K562 (cell line): ENCODE measurements at regions not wholly inside any gene's neighbourhood (a gene's known extent, or its start where the extent isn't known, plus 50 kb on each side); places are given as distances from the start of the nearest gene placed in this dataset.

Source experiments
- ATAC-seq: fragments of 200-7000 bp; cut with Tn5 transposase; 3 replicates; pipeline ENCODE4 v1.9.1; 2020; ENCODE audit warnings: moderate library complexity
- BruUV-seq: library from RNA; stranded (reverse); fragments of 400-500 nt; replicated peaks from 2 replicates; lab custom pipeline; 2021; lab: Mats Ljungman, UMichigan
- CTCF ChIA-PET: fragments of 300-600 bp; formaldehyde crosslinking; extraction: SDS; loops from one replicate; lab custom pipeline; 2021; ENCODE audit warnings: low intra/inter-chr PET ratio; lab: Yijun Ruan, JAX
- POLR2A ChIA-PET: fragments of 300-600, 350-650 bp; sonication (Branson Sonifier 250); formaldehyde crosslinking; extraction: SDS; loops from one replicate; lab custom pipeline; 2021; ENCODE audit warnings: antibody characterized with exemption, inconsistent platforms; lab: Yijun Ruan, JAX
- DNase-seq, 4 experiments: peaks; one replicate each; pipeline versions ENCODE4 v3.0.0 to v3.0.0-alpha.2; 2011 to 2018; ENCODE audit warnings: low spot score in 3 of 4, mixed read lengths in 3 of 4; ENCODE audit errors: extremely low read depth in 1 of 4
- FAIRE-seq: peaks from 2 replicates; lab custom pipeline; 2011; peaks lifted over from hg19 to GRCh38; lab: Jason Lieb, UNC
- H2AFZ ChIP-seq: 2 replicates; pipeline ENCODE4 v1.6.0; 2011; ENCODE audit warnings: low read depth, low read length, control low read depth, inconsistent platforms
- H3K27ac ChIP-seq: fragments of 200-600 bp; 3 replicates; pipeline ENCODE4 v1.8.0; 2011; ENCODE audit warnings: low read depth, mild to moderate bottlenecking, control low read depth, inconsistent platforms, low read length, moderate library complexity, mixed read lengths; ENCODE audit errors: extremely low read depth
- H3K27me3 ChIP-seq, 2 experiments: fragments of 300-600 bp in 1 of 2; 2 replicates in 1 of 2; 3 replicates in 1 of 2; pipeline versions ENCODE4 v1.6.0 to v1.8.0; 2011; ENCODE audit warnings: inconsistent platforms in 2 of 2, low read length in 2 of 2, mild to moderate bottlenecking in 1 of 2, mixed read lengths in 1 of 2, moderate library complexity in 1 of 2; ENCODE audit not compliant: control insufficient read depth in 2 of 2, insufficient read depth in 2 of 2
- H3K36me3 ChIP-seq: fragments of 300-600 bp; 3 replicates; pipeline ENCODE4 v1.8.0; 2011; ENCODE audit warnings: mild to moderate bottlenecking, low read length, inconsistent platforms; ENCODE audit not compliant: control insufficient read depth, insufficient read depth
- H3K4me1 ChIP-seq, 2 experiments: fragments of 200-600 bp in 1 of 2; replicated peaks in 1 of 2; 2 replicates in 1 of 2; 3 replicates in 1 of 2; pipeline versions ENCODE4 v1.5.1 to v1.8.0; 2011; ENCODE audit warnings: inconsistent platforms in 2 of 2, low read length in 2 of 2, mild to moderate bottlenecking in 1 of 2, mixed read lengths in 1 of 2, moderate library complexity in 1 of 2; ENCODE audit not compliant: control insufficient read depth in 2 of 2, insufficient read depth in 2 of 2
- H3K4me2 ChIP-seq: 2 replicates; pipeline ENCODE4 v1.6.1; 2011; ENCODE audit warnings: low read length, control low read depth, inconsistent platforms, mixed read lengths; ENCODE audit not compliant: insufficient read depth
- H3K4me3 ChIP-seq: fragments of 200-600 bp; sonication (generic), shearing (Covaris generic); 2 replicates; pipeline ENCODE4 v1.5.1; 2016; ENCODE audit warnings: control low read depth, inconsistent platforms
- H3K79me2 ChIP-seq: fragments of 200-600 bp; 3 replicates; pipeline ENCODE4 v1.8.0; 2011; ENCODE audit warnings: low read length, inconsistent platforms; ENCODE audit not compliant: control insufficient read depth, insufficient read depth
- H3K9ac ChIP-seq, 2 experiments: 2 replicates each; pipeline versions ENCODE4 v1.6.0 to v1.6.1; 2011; ENCODE audit warnings: low read depth in 2 of 2, low read length in 2 of 2, control low read depth in 1 of 2, inconsistent platforms in 1 of 2, mild to moderate bottlenecking in 1 of 2, mixed read lengths in 1 of 2; ENCODE audit not compliant: insufficient read depth in 1 of 2
- H3K9me1 ChIP-seq: one replicate; pipeline ENCODE4 v1.6.0; 2011; ENCODE audit warnings: inconsistent platforms, mild to moderate bottlenecking, low read length, moderate library complexity; ENCODE audit not compliant: control insufficient read depth, insufficient read depth
- H3K9me3 ChIP-seq: replicated peaks from 2 replicates; pipeline ENCODE4 v1.5.1; 2011; ENCODE audit warnings: low read depth, low read length, inconsistent platforms; ENCODE audit not compliant: control insufficient read depth, insufficient read depth
- H4K20me1 ChIP-seq: replicated peaks from 2 replicates; pipeline ENCODE4 v1.6.1; 2011; ENCODE audit warnings: low read length, inconsistent platforms, mixed read lengths; ENCODE audit not compliant: control insufficient read depth, insufficient read depth
- BHLHE40 ChIP-seq: IDR thresholded peaks from 2 replicates; pipeline ENCODE4 v1.6.1; 2011; ENCODE audit warnings: low read length, improper control_type of control experiment
- CCAR2 ChIP-seq: fragments of 200-400 bp; formaldehyde crosslinking; IDR thresholded peaks from 2 replicates; pipeline ENCODE4 v1.6.1; 2017; ENCODE audit warnings: mild to moderate bottlenecking, low read depth, low read length
- ETV5 ChIP-seq: sonication (generic); formaldehyde crosslinking; IDR thresholded peaks from 2 replicates; pipeline ENCODE4 v1.4.0; 2020; ENCODE audit warnings: low read depth, mild to moderate bottlenecking, missing genetic modification reagents
- HLTF ChIP-seq: fragments of 450-650 bp; IDR thresholded peaks from 2 replicates; pipeline ENCODE4 v1.6.1; 2016
- KDM4B ChIP-seq, 2 experiments: fragments of 450-650 bp in 1 of 2; sonication (generic) in 1 of 2; IDR thresholded peaks; 2 replicates each; pipeline ENCODE4 v1.6.1; 2016 to 2017; ENCODE audit warnings: borderline replicate concordance in 2 of 2, antibody characterized with exemption in 1 of 2, low read depth in 1 of 2, mild to moderate bottlenecking in 1 of 2
- MCM7 ChIP-seq, 2 experiments: fragments of 450-650 bp; IDR thresholded peaks; 2 replicates each; pipeline ENCODE4 v1.6.1; 2016 to 2018
- NFATC3 ChIP-seq: fragments of 450-650 bp; IDR thresholded peaks from 2 replicates; pipeline ENCODE4 v1.6.1; 2017; ENCODE audit warnings: mild to moderate bottlenecking
- NFYB ChIP-seq: IDR thresholded peaks from 2 replicates; pipeline ENCODE4 v1.6.1; 2011; ENCODE audit warnings: mild to moderate bottlenecking, moderate library complexity; ENCODE audit not compliant: insufficient read length; ENCODE audit errors: extremely low read depth
- PBX2 ChIP-seq, 2 experiments: IDR thresholded peaks in 1 of 2; conservative IDR thresholded peaks in 1 of 2; 2 replicates each; pipeline ENCODE4 v1.6.1; 2016; ENCODE audit warnings: low read depth in 2 of 2, mild to moderate bottlenecking in 1 of 2, missing compliant biosample characterization in 1 of 2, missing genetic modification characterization in 1 of 2, moderate library complexity in 1 of 2
- PREB ChIP-seq: sonication (generic); formaldehyde crosslinking; IDR thresholded peaks from 2 replicates; pipeline ENCODE4 v1.8.1; 2023; ENCODE audit warnings: mild to moderate bottlenecking, missing genetic modification reagents
- THRB ChIP-seq: fragments of 450-650 bp; formaldehyde crosslinking; conservative IDR thresholded peaks from 2 replicates; pipeline ENCODE4 v1.4.0; 2022; ENCODE audit warnings: mild to moderate bottlenecking, missing genetic modification characterization
- USF1 ChIP-seq: sonication (generic); formaldehyde crosslinking; IDR thresholded peaks from 2 replicates; pipeline ENCODE4 v1.9.0; 2022; ENCODE audit warnings: mild to moderate bottlenecking, missing genetic modification reagents
- ZNF224 ChIP-seq: sonication (generic); formaldehyde crosslinking; IDR thresholded peaks from 2 replicates; pipeline ENCODE4 v1.8.0; 2022; ENCODE audit warnings: mild to moderate bottlenecking, missing genetic modification reagents
- ZNF512 ChIP-seq: IDR thresholded peaks from 2 replicates; pipeline ENCODE4 v1.6.1; 2016; ENCODE audit warnings: missing genetic modification characterization, missing compliant biosample characterization
- ZNF583 ChIP-seq: fragments of 250-450 bp; sonication (Bioruptor Pico); IDR thresholded peaks from 2 replicates; pipeline ENCODE4 v1.4.0; 2020
- WGBS: fragments of 100-300 bp; shearing (Covaris generic); methylation state at CpG from one replicate; pipeline ENCODE4 v1.1.6; 2016; ENCODE audit warnings: low coverage, mixed read lengths; ENCODE audit not compliant: insufficient coverage; ENCODE audit errors: missing lambda C conversion rate; 5-methylcytosine and 5-hydroxymethylcytosine counted together
- in situ Hi-C: fragments of 300-500 bp; cut with MboI; formaldehyde crosslinking; loops from 4 replicates; pipeline ENCODE4 v1.15.0; 2018; ENCODE audit warnings: inconsistent platforms, mixed read lengths
- intact Hi-C: fragments of 100-400 bp; cut with micrococcal nuclease; formaldehyde crosslinking; loops from 2 replicates; pipeline ENCODE4 v1.14.2; 2022

GRCh38 chr9:73595036-73595545 lies 443.4 kb downstream of the ANXA1 start (continued):
- TF ChIP-seq USF1 (CRISPR knock-in tag) (no peak), ETV5 (no peak), NFYB (no peak), ZNF224 (CRISPR knock-in tag) (no peak), KDM4B (IDR thresholded peaks at IDR 0.05; ENCODE audit: borderline replicate concordance in 2 of 2, low read depth in 1 of 2) (no peak), MCM7 (IDR thresholded peaks at IDR 0.05) (no peak)

GRCh38 chr9:73596321-73596720 lies 444.7 kb downstream of the ANXA1 start:
- H3K4me3 ChIP-seq = no peak overlapping the region
- DNase-seq = no peak
- H2AFZ ChIP-seq = no peak overlapping the region
- in situ Hi-C loops (no loop called here), intact Hi-C loops (no loop called here)
- H3K79me2 ChIP-seq = no peaks in the 10 kb centered on the region
- H3K36me3 ChIP-seq = no peaks in the 10 kb centered on the region
- FAIRE-seq = no peak
- no peaks in the 10 kb centered on the region for H3K9me1 ChIP-seq
- 14% methylated on average over 1 of the region's 1 CpG for WGBS
- no peak overlapping the region for H3K4me2 ChIP-seq
- no peak overlapping the region for H3K27ac ChIP-seq
- ChIA-PET CTCF (no interaction called here), POLR2A (no interaction called here)
- no peaks in the 10 kb centered on the region for H3K4me1 ChIP-seq
- BruUV-seq = no TSS peak
- no peaks in the 10 kb centered on the region for H3K9me3 ChIP-seq
- no peak overlapping the region for H3K9ac ChIP-seq
- H4K20me1 ChIP-seq = no peaks in the 10 kb centered on the region
- no peaks in the 10 kb centered on the region for H3K27me3 ChIP-seq
- no peak for ATAC-seq
- TF ChIP-seq PBX2 (CRISPR knock-in tag; IDR thresholded peaks at IDR 0.05; ENCODE audit: low read depth) (no peak), PBX2 (tag; conservative IDR thresholded peaks at IDR 0.05; ENCODE audit: low read depth) (no peak), PREB (CRISPR knock-in tag) (no peak), NFATC3 (no peak), ZNF583 (no peak), BHLHE40 (no peak), ZNF512 (tag) (no peak), HLTF (no peak), CCAR2 (no peak), THRB (CRISPR knock-in tag) (no peak)
